ENCODE measurements at regions not wholly inside any gene's neighbourhood (a gene's known extent, or its start where the extent isn't known, plus 50 kb on each side); places are given as distances from the start of the nearest gene placed in this dataset.

- ATAC-seq (peak; percentile 58), DNase-seq (ENCODE audit: low spot score) (no peak)
Observed at GRCh38 chrY:7263773-7264172, 352.2 kb upstream of the AMELY start.

DNA sequence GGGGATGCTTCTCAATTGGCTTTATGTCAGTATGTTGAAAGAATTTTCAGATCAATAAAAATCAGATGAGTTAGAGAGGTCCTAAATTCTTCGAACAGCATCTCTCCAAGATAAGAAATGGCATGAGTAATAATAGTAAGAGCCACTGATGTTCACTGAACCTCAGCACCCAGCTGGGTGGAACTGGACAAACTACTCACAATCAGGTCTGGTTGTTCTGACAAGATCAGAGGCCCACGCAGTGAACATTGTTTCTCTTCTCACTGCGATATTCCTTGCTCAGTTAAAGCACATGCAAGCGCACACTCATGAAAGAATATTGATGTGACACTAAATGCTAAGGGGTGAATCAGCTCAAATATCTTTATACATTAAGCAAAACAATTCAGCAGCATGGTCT, 351.0 kb upstream of the AMELY start:
- no peak for ATAC-seq
- DNase-seq (ENCODE audit: low spot score), result no peak

DNA sequence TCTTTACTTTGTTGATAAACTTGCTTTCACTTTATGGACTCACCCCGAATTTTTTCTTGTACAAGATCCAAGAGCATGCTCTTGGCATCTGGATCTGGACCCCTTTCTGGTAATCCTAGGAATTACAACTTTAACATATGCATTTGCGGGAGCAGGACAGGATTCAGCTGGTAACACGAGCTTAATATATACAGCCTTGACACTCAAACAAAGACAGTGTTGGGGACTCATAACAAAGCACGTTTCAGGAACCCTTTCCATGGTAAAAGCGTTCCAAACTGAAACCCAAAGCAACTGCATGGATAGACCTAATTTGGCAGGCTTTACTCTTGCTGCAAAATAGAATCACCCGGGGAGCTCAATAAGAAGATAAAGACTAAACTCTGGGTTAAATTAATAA, 349.7 kb upstream of the AMELY start:
- ATAC-seq, result no peak
- no peak for DNase-seq (ENCODE audit: low spot score)

DNA sequence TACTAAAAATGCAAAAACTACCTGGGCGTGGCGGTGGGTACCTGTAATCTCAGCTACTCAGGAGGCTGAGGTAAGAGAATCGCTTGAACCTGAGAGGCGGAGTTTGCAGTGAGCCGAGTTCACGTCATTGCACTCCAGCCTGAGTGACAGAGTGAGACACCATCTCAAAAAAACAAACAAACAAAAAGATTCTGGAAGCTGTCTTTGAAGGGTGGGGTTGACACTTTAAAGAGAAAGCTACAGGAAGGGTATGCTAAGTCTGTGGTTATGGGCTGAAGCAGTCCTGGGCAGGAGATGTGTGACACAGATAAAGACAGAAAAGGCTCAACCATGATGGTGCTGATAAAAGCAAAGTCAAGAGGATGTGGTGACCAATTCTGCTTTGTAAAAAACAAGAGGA, 328.5 kb upstream of the AMELY start:
- DNase-seq (ENCODE audit: low spot score), result no peak
- ATAC-seq, result no peak

DNA sequence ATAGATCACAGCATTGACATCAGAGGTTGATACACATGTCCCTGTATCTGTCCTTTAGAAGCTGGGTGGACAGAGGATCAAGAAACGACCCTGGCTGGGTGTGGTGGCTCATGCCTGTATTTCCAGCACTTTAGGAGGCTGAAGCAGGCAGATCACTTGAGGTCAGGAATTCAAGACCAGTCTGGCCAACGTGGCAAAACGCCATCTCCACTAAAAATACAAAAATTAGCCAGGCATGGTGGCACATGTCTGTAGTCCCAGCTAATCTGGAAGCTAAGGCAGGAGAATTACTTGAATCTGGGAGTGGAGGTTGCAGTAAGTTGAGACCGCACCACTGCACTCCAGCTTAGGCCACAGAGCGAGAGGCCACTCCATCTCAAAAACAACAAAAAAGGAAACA, 300.4 kb upstream of the AMELY start:
- no peak for DNase-seq (ENCODE audit: low spot score)
- ATAC-seq, result no peak

- DNase-seq (ENCODE audit: low spot score), result no peak
Observed at GRCh38 chrY:7204456-7204855, 292.9 kb upstream of the AMELY start.

DNA sequence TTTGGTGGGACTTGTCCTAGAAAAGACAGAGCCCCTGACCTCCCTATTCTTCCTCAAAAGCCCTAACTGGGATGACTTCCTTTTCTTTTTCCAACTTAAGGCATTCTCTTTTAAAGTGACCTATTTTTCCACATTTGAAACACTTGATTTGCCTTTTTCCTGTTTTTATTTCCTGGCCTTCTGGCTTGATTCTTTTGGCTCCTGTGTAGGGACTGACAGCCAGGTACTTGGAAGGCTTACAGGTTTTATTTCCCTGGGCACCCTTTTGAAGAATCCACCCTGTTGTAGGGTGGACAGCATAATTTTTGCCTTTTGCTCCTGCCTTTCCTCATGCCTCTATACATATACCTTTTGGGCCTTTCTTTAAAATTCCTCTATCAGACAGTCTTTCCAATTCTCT, 271.0 kb upstream of the AMELY start:
- ATAC-seq, result no peak

More at GRCh38 chrY:7204456-7204855, 292.9 kb upstream of the AMELY start:
- ATAC-seq, result no peak

GRCh38 chrY:7177631-7178030, 266.1 kb upstream of the AMELY start:
- DNase-seq (ENCODE audit: low spot score) (no peak), ATAC-seq (no peak)

More for the DNA sequence above, 271.0 kb upstream of the AMELY start:
- no peak for DNase-seq (ENCODE audit: low spot score)

- ATAC-seq, result no peak
- DNase-seq (ENCODE audit: low spot score), result no peak
Observed at GRCh38 chrY:7169475-7169874, 257.9 kb upstream of the AMELY start.

- no peak for ATAC-seq
- no peak for DNase-seq (ENCODE audit: low spot score)
Observed at GRCh38 chrY:7141477-7141876, 229.9 kb upstream of the AMELY start.
